Renal pelvis (tissue), 1 donor: ENCODE measurements at regions not wholly inside any gene's neighbourhood (a gene's known extent, or its start where the extent isn't known, plus 50 kb on each side); places are given as distances from the start of the nearest gene placed in this dataset.
"Not testable (repeated sequence)": the region's sequence is repeated elsewhere in the genome, so short reads cannot be mapped to it uniquely, and the experiment has no call there.

ENCODE experiments used
- DNase-seq: peaks from one replicate; pipeline ENCODE4 v3.0.0-alpha.2; 2013

DNA sequence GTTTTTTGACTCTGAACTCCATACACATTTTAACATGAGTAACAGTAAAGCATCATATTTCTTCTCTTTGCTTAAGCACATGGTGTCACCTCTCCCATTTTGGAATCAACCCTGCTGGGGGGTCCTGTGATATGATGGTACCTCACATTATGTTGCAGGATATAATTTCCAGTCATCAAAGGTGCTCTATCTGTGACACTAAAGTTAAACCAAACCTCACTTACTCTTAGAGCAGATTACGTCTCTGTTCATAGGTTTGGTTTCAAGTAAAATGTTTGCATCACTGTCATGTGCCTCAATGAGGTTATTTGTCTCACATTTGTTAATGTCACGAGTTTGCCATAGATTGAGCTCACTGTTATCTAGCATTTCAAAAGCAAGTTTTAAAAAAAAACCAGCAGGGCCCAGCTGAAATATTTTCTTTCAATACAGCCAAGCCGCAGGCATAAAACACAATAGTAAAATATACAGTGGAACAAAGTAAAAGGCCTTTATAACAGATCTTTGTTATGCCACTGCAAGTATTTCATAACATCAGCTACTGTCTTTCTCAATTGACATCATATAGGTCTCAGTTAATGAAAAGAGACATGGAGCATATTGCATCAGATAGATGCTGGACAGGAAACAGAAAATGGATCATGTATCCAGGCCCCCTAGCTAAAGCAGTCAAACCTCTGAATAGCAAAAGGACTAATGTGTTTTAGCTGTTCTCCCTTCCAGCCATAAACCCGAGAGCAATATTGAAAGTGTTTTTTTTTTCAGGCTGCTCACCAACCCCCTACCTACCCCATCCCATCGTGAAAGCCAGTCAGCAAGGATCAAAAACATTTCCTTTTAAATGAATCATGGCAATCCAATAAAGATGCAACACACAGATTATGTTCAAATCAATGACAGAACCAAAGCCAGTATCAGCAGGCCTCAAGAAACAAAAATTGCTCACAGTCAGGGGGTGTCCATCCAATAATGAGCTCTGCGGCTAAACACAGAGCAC, 182.1 kb upstream of the ITGA1 start:
- no peak for DNase-seq

DNA sequence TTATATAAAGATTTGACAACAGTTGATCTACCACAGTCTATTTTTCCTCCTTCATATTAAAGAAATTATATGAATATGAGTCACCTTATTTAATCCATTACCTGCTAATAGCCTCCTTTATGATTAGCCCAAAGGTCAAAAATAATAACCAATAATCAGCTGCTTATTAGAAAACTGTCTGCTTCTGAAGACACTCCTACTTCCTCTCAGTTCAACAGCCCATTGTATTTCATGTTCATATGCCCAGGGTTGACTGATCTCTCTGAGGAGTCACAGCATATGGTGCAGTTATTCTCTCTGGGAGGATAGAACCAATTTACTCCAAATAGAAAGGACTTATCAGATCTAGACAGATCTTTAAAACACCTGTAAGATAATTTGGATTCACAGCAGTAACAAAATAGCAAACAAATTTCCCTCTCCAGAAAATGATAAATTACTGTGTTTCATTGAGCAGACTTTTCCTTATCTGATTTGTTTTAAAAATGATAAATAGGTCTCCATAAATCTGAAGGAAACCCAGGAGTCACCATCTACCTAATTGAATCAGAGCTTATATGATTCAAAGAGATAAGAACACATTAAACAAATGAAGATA, 180.4 kb upstream of the ITGA1 start:
- DNase-seq: no peak

DNA sequence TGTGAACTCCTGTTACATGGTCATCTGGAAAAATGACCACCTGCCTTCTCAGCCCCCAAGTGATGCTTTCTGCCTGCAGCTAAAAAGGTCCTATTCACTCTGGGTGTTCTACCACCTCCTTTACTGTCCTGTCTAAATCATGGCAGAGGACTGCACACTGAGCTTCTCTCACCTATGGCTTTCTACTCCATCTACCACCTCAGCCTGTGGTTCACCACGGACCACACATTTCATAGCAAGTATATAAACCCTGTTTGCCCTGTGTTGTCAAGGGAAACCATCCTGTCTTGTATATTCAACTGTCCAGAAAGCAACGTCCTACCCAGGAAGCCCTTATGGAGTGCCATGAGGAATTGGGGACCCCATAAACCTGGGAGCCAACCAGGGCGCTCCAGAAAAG, 167.4 kb upstream of the ITGA1 start:
- no peak for DNase-seq

DNA sequence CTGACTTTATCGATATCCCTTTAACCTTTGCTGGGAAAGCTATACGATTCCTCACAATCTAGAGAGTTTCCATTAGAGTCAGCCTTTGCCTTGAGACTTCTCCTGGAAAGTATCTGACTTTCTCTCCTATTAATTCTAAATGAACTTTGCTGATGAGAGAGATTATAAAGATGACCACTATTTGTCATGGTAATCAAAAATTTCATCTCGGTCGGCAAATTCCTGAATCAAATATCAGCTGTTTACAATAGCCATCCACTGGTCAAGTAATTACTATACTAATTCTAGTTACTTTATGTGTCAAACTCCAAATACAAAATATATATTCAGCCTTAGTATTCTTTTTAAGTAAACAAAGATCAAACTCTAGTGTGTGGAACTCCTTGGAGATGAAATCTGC, 164.4 kb upstream of the ITGA1 start:
- DNase-seq: no peak

DNA sequence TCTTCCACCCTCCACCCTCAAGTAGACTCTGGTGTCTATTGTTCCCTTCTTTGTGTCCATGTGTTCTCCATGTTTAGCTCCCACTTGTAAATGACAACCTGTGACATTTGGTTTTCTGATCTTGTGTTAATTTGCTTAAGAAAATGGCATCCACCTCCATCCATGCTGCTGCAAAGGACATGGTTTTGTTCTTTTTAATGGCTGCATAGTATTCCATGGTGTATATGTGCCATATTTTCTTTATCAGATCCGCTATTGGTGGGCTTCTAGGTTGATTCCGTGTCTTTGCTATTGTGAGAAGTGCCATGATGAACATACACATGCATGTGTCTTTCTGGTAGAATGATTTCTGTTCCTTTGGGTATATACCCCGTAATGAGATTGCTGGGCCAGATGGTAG, 163.4 kb upstream of the ITGA1 start:
- DNase-seq: no peak

DNA sequence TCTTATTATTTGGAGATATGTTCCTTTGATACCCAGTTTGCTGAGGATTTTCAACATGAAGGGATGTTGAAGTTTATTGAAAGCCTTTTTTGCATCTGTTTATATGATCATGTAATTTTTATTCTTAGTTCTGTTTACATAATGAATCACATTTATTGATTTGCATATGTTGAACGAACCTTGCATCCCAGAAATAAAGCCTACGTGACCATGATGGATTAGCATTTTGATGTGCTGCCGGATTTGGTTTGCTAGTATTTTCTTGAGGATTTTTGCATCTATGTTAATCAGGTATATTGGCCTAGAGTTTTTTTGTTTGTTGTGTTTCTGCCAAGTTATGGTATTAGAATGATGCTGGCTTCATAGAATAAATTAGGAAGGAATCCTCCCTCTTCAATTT, 161.4 kb upstream of the ITGA1 start:
- no peak for DNase-seq

DNA sequence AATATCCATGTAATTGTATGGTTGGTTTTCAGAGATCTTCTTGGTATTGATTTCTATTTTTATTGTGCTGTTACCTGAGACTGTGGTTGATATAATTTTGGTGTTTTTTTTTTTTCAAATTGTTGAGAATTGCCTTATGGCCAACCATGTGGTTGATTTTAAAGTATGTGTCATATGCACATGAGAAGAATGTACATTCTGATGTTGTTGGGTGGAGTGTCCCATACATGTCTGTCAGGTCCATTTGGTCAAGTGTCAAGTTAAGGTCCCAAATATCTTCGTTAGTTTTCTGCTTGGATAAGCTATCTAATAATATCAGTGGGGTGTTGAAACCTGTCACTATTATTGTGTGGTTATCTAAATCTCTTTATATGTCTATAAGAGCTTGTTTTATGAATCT, 160.0 kb upstream of the ITGA1 start:
- no peak for DNase-seq

DNA sequence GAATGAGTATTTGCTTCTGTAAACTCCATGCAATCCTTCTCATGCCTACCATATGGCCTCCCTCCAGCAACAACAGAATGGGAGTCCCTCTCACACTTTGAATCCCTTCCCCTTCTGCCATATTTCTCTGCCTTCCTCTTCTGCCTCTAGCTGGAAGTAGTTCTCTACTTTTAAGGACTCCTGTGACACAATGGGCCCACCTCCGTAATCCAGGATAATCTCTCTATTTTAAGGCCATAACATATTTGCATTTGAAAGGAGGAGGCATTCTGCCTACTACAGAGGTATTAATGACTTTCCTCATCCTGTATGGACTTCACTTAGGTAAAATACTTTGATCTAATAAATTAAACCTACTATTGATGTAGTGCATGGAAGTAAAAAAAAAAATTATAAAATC, 155.4 kb upstream of the ITGA1 start:
- no peak for DNase-seq

DNA sequence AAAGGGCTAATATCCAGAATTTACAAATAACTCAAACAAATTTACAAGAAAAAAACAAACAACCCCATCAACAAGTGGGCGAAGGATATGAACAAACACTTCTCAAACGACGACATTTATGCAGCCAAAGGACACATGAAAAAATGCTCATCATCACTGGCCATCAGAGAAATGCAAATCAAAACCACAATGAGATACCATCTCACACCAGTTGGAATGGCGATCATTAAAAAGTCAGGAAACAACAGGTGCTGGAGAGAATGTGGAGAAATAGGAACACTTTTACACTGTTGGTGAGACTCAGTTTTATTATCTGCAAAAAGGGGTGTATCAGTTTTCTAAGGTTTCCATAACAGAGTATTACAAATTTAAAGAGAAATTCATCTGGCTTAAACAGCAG, 153.5 kb upstream of the ITGA1 start:
- DNase-seq: not testable (repeated sequence)

DNA sequence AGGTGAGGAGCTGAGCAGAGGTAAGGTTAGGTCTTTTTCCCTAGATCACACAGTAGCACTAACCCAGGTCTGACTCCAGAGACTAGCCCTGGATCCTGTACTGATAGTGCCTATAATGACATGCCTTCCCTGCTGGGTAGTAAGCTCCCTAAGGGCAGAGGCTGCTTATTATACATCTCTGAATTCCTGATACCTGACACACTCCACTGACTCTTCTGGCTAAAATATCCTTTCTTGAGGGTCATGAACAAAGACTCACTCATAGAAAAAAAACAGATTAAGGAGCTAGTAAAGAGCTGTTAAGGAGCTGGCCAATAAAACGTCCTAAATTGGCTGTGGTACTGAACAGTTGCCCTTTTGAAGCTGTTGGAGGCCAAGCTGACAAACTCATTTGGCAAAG, 149.0 kb upstream of the ITGA1 start:
- no peak for DNase-seq

DNA sequence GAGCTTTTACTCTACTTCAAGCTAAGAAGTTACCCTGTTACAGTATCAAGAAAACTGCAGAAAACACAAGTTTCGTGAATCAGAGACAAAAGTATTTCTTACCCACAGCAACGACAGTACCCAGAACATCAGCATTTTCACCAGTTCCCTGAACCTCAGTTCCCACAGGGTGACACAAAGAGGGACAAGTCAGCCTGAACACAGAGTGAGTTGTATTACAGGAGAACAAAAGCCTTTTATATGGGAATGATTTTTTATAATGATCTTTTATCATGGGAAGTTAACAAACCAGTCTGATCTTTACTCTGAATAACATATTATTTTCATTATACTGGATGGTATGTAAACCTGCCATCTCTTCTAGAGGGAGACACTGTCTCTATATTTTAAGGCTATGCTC, 139.0 kb upstream of the ITGA1 start:
- no peak for DNase-seq

DNA sequence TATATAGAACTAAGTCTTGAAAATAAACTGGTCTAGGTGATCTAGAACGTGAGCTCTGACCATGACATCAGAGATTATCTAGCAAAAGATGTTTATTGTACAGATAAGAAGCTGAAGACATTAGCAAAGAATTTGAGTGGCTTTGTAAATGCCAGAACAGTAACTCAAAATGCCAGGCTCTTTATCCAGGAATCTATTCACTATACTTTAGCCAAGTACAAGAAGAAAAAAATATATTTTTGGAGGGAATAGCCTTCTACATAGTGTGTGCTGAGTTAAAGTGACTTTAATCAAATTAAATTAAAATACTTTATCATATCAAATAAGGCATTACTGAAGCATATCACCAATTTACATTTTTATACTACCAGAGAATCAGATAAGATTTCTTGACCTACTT, 132.6 kb upstream of the ITGA1 start:
- no peak for DNase-seq

DNA sequence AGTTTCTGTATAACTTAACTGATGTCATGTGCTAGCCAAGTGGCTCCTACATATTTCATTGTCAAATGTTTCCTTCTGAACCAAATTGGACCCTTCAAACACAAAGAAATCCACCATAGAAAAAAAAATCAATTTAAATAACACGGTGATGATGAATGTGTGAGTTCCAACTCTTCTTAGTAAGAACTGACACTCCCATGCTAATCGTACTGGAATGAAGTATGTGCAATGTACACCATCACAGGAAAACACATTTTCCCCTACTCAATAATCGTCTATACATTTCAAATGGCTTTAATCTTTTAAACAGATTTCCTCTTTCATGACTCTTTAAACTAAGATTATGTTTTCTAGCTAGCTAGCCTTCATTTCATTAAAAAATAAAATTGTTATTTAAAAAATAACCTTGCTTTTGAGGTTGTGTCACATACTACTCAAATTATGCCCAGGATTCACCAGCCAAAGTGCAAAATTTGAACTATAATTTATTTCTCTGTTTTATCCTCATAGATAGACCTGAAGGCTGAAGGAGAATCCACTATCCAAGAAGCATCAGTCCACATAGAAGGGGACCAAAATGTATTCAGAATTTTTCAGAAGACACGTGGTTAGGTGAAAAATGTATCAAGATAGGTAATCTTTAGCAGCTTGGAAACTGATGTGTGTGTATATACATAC, 131.0 kb upstream of the ITGA1 start:
- DNase-seq: no peak

DNA sequence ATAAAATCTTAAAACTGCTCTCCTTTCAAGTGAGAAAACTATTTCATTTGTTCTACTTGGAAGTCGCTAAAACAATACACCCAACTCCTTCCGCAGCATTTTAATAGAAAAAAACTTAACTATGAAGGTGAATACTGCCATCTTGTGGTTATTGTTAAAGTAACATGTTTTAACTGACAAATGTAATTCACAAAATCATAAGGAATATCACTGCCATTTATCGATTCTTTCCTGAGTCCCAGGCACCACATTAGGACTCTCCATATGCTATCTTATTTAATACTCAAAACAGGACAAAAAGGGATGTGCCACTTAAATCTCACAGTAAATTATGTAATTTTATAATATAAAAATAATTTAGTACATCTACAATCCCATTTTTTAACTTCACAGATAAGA, 130.5 kb upstream of the ITGA1 start:
- DNase-seq: peak; percentile 52

DNA sequence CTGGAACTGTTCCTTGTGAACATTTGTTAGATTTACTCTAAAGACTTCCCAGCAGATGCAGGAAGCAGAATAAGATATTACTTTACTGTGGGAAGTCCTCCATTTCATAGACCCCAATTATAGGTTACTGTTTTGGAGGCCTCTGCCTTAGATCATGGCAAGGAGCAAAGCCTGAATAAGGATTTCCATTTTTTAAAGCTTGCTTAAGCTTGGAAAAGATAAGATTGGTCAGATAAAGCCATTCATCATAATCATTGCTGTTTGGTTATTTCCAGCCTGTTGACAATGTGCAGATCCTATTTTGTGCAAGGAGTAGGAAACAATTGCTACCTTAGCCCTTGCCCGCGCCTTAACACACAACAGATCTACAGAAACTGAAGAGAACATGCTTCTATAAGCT, 129.5 kb upstream of the ITGA1 start:
- no peak for DNase-seq

DNA sequence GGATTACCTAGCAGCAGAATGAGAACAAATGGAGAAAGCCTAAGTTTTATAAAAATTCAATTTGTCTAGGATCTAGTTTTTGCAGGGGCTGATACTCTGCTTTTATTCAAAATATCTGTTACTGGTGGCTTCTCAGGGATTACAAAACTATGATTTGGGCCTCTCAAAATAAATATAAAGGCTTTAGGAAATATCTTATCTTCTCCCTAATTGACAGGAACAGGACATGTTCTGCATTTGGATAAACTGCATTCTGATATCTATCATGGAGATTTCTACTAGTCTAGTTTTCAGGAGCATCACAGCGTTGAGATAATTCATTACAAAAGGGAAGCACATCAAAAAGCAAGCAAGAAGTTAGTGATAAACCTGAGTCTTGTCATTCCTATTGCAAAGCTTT, 127.1 kb upstream of the ITGA1 start:
- no peak for DNase-seq

DNA sequence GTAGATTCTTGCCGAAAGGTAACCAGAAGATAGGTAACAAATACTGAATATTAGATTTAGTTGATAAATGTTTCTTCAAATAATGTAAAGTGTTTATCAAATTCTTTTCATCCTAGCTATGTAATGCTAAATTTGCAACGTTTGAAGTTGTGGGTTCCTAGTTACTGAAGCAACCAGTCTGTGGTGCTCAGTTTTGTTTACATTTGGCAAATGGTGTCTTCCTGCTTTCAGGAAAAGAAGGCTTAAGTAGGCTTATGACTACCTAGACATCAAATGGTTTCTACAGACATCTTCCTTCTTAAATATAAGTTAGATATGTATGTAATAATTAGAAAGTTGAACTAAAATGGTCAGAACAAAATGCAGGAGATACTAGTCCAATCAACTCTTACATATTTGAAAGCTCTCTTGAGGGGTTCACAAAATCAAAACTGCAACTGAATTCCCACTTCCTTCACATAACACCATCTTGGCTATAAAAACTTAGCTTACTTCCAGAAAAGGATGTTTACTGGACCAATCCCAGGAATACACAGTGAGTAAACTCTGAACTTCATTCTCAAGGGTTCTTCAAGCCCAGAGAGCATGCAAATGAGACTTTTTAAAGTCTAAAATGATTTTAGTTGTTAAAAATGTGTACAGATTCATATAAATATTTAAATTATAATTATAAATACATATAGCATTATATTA, 125.7 kb upstream of the ITGA1 start:
- DNase-seq: no peak

DNA sequence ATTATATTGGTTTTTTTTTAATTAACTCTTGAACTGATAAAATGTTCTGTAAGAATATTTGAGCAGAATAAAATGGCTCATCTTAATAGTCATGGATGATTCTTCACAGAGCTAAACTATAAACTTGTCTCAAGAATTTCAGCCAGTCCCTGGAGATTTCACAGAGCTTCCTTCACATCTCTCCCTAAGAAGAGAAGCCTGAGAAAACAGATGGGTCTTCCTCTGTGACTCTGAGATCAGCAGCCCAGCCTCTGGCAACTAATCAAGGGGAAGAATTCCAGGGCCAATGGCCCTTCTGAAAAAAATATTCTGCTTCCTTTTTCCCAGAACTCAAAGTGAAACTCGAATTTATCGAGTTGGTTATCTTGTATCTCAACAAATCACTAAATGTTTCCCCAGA, 122.2 kb upstream of the ITGA1 start:
- no peak for DNase-seq

DNA sequence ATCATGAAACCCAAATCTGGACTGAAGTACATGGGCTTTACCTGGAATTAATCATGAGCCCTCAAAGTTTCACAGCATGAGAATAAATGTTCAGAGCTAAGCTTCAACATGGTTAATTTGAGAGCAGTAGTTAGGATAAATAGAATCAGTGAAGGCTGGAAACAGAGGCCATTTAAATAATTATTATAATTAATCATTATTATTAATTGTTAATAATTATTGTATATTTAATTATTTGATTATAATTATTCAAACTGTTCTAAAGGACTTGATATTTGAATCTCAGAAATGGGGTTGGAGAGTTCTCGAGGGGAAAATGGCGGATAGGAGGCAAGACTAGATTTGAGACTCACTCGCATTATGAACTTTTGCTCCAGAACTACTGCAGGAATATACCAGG, 119.6 kb upstream of the ITGA1 start:
- no peak for DNase-seq

DNA sequence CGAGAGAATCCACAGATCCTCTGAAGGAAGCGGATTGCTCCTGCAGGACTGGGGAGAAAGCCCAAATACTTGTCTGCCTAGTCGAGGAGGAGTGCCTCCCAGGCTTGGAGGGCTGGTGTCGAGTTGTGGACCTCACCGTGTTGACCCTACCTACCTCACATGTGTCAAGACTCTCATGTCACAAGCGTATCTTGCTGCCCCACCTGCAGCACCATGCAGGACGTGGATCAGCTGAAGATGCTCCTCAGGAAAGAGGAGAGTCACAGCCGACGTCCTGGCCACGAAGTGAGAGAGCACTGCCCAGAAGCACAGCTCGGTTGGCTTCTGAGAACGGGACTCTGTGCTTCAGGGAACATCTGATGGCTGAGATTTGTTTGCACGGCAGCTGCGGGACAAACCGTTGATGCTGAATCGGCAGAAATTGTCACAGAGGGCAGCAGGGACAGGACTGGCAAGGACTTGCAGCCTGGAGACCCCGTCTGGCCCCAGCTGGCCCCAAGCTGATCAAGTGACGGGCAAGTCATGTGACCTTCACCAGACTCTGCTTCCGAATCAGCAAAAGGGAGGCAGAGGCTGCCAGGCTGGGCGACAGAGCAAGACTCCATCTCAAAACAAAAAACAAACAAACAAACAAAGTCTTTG, 119.1 kb upstream of the ITGA1 start:
- DNase-seq: no peak

DNA sequence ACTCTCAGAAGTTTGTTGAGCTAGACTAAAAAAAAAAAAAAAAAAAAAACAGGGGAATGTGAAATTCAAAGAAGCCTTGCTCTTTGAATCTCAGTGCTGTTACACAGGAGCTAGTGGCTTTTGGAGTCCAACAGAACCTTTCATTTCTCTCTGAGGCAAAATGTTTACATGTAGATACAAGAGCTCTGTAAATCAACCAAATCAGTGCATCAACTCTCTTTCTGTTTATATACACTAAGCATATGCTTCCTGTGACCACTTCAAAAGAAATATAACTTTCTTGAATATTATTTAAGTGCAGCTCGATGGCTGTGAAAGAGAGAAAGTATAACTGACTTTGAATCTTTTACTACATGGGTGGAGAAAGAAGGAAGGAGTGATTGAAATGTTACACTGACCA, 115.3 kb upstream of the ITGA1 start:
- no peak for DNase-seq

DNA sequence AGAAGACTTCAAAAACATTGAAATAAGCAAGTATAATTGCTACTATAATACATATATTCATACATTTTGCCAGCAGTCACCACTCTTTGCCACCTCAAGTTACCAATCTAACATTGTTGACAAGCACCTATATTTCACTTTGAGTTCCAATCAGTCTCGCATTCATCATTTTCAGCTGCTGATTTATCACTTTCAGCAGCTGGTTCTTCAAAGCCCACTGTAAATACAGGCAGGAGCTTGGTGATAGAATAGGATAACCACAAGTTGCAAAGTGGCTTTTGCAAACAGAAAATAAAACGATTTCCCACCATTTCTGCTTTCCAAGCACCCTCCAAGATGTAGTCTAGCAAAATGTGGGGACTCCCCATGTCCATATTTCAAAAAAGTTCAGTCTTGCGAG, 114.2 kb upstream of the ITGA1 start:
- no peak for DNase-seq
